ENCODE measurements at regions not wholly inside any gene's neighbourhood (a gene's known extent, or its start where the extent isn't known, plus 50 kb on each side); places are given as distances from the start of the nearest gene placed in this dataset.
"Not testable (repeated sequence)": the region's sequence is repeated elsewhere in the genome, so short reads cannot be mapped to it uniquely, and the experiment has no call there.

- Histone ChIP-seq H3K27me3 (no peaks in the 10 kb centered on the region), H3K27ac (no peak overlapping the region), H3K4me3 (no peak overlapping the region), H3K9me3 (no peaks in the 10 kb centered on the region), H3K4me1 (no peaks in the 10 kb centered on the region), H3K36me3 (no peaks in the 10 kb centered on the region)
- no peak for DNase-seq
- WGBS, 2 donors = 100% methylated on average over 4 of the region's 4 CpGs; no CpG with 5 or more reads in 1 of the 2 donors
- TF ChIP-seq POLR2A (IDR thresholded peaks at IDR 0.05) (no peak), CTCF (IDR thresholded peaks at IDR 0.05) (no peak)
- intact Hi-C loops (cut with DNase I) = no loop called here
Measured at GRCh38 chrX:63417649-63418048, 66.5 kb upstream of the SPIN4 start.

GRCh38 chrX:63409934-63410333, 58.8 kb upstream of the SPIN4 start:
- 60 to 95% methylated on average over 2 to 7 of the region's 7 CpGs for WGBS, 2 donors
- H3K27me3 ChIP-seq; H3K4me1 ChIP-seq; H3K36me3 ChIP-seq; DNase-seq; H3K9me3 ChIP-seq; H3K4me3 ChIP-seq; intact Hi-C loops (cut with DNase I); H3K27ac ChIP-seq: not testable (repeated sequence)

- H3K4me1 ChIP-seq = no peaks in the 10 kb centered on the region
- no peaks in the 10 kb centered on the region for H3K36me3 ChIP-seq
- H3K27me3 ChIP-seq = peaks cover 0 to 3% (median 0%) of the 10 kb centered on the region in 4 donors
- 57 to 67% methylated on average over 1 of the region's 1 CpG for WGBS, 2 donors
- no peak for DNase-seq
- intact Hi-C loops (cut with DNase I) = no loop called here
- no peak overlapping the region for H3K4me3 ChIP-seq
- TF ChIP-seq POLR2A (IDR thresholded peaks at IDR 0.05) (no peak), CTCF (IDR thresholded peaks at IDR 0.05) (no peak)
- H3K9me3 ChIP-seq = no peaks in the 10 kb centered on the region
- no peak overlapping the region for H3K27ac ChIP-seq
Measured at GRCh38 chrX:63408050-63408449, 56.9 kb upstream of the SPIN4 start.

- TF ChIP-seq CTCF (IDR thresholded peaks at IDR 0.05) = no peak
- TF ChIP-seq POLR2A (IDR thresholded peaks at IDR 0.05) = no peak
- Histone ChIP-seq H3K4me1 (no peaks in the 10 kb centered on the region), H3K36me3 (no peaks in the 10 kb centered on the region), H3K27me3 (no peaks in the 10 kb centered on the region), H3K27ac (no peak overlapping the region), H3K9me3 (no peaks in the 10 kb centered on the region), H3K4me3 (no peak overlapping the region)
- 33% methylated on average over 1 of the region's 1 CpG; no CpG with 5 or more reads in 1 of the 2 donors for WGBS, 2 donors
- no peak for DNase-seq
- intact Hi-C loops (cut with DNase I) = no loop called here
Measured at GRCh38 chrX:63404332-63404731, 53.2 kb upstream of the SPIN4 start.

- no peak overlapping the region for H3K27ac ChIP-seq
- intact Hi-C loops (cut with DNase I) = no loop called here
- no peak overlapping the region for H3K4me3 ChIP-seq
- H3K4me1 ChIP-seq = no peaks in the 10 kb centered on the region
- TF ChIP-seq POLR2A (IDR thresholded peaks at IDR 0.05) (no peak), CTCF (IDR thresholded peaks at IDR 0.05) (no peak)
- H3K9me3 ChIP-seq = no peaks in the 10 kb centered on the region
- no peak for DNase-seq
- no peaks in the 10 kb centered on the region for H3K36me3 ChIP-seq
- H3K27me3 ChIP-seq = no peaks in the 10 kb centered on the region
- 75 to 88% methylated on average over 2 of the region's 2 CpGs for WGBS, 2 donors
Measured at GRCh38 chrX:63402106-63402505, 51.0 kb upstream of the SPIN4 start.
